ENCODE measurements at regions not wholly inside any gene's neighbourhood (a gene's known extent, or its start where the extent isn't known, plus 50 kb on each side); places are given as distances from the start of the nearest gene placed in this dataset.

- Histone ChIP-seq H3K36me3 (ENCODE audit: control insufficient read depth in 1 of 2, insufficient read depth in 2 of 2, low read length in 1 of 2) (no peaks in the 10 kb centered on the region), H3K4me1 (ENCODE audit: control insufficient read depth in 1 of 2, insufficient read depth in 2 of 2, low read length in 2 of 2) (no peaks in the 10 kb centered on the region), H3K27me3 (ENCODE audit: control insufficient read depth in 1 of 2, insufficient read depth in 2 of 2, low read length in 1 of 2) (no peaks in the 10 kb centered on the region), H3K27ac (ENCODE audit: low read depth in 1 of 2, low read length in 2 of 2) (no peak overlapping the region), H3K4me3 (ENCODE audit: low read length in 2 of 2) (no peak overlapping the region), H3K9me3 (ENCODE audit: control insufficient read depth, low read length) (no peaks in the 10 kb centered on the region)
- 75 to 84% methylated on average over 2 of the region's 2 CpGs for WGBS, 2 donors
- no peak for ATAC-seq (ENCODE audit: low FRiP score)
- intact Hi-C loops (cut with DNase I), result no loop called here
- no peak for DNase-seq
Measured at GRCh38 chr10:108450280-108450679, 1285.8 kb upstream of the SORCS1 start.

- Histone ChIP-seq H3K4me3 (ENCODE audit: low read length in 2 of 2) (no peak overlapping the region), H3K36me3 (ENCODE audit: control insufficient read depth in 1 of 2, insufficient read depth in 2 of 2, low read length in 1 of 2) (no peaks in the 10 kb centered on the region), H3K4me1 (ENCODE audit: control insufficient read depth in 1 of 2, insufficient read depth in 2 of 2, low read length in 2 of 2) (no peaks in the 10 kb centered on the region), H3K9me3 (ENCODE audit: control insufficient read depth, low read length) (no peaks in the 10 kb centered on the region), H3K27ac (ENCODE audit: low read depth in 1 of 2, low read length in 2 of 2) (no peak overlapping the region), H3K27me3 (ENCODE audit: control insufficient read depth in 1 of 2, insufficient read depth in 2 of 2, low read length in 1 of 2) (no peaks in the 10 kb centered on the region)
- intact Hi-C loops (cut with DNase I), result no loop called here
- ATAC-seq (ENCODE audit: low FRiP score) (no peak), DNase-seq (no peak)
- WGBS, 2 donors, result 84 to 86% methylated on average over 3 of the region's 3 CpGs
Measured at GRCh38 chr10:108445746-108446145, 1281.2 kb upstream of the SORCS1 start.

- Histone ChIP-seq H3K27ac (ENCODE audit: low read depth in 1 of 2, low read length in 2 of 2) (no peak overlapping the region), H3K27me3 (ENCODE audit: control insufficient read depth in 1 of 2, insufficient read depth in 2 of 2, low read length in 1 of 2) (no peaks in the 10 kb centered on the region), H3K4me3 (ENCODE audit: low read length in 2 of 2) (no peak overlapping the region), H3K36me3 (ENCODE audit: control insufficient read depth in 1 of 2, insufficient read depth in 2 of 2, low read length in 1 of 2) (no peaks in the 10 kb centered on the region), H3K9me3 (ENCODE audit: control insufficient read depth, low read length) (no peaks in the 10 kb centered on the region), H3K4me1 (ENCODE audit: control insufficient read depth in 1 of 2, insufficient read depth in 2 of 2, low read length in 2 of 2) (no peaks in the 10 kb centered on the region)
- intact Hi-C loops (cut with DNase I), result no loop called here
- DNase-seq, result no peak
- ATAC-seq (ENCODE audit: low FRiP score), result no peak
- 89 to 95% methylated on average over 2 of the region's 2 CpGs for WGBS, 2 donors
Measured at GRCh38 chr10:108443636-108444035, 1279.1 kb upstream of the SORCS1 start.

GRCh38 chr10:108439397-108439796, 1274.9 kb upstream of the SORCS1 start:
- WGBS, 2 donors, result 79 to 82% methylated on average over 1 of the region's 1 CpG
- DNase-seq (no peak), ATAC-seq (ENCODE audit: low FRiP score) (no peak)
- Histone ChIP-seq H3K4me3 (ENCODE audit: low read length in 2 of 2) (no peak overlapping the region), H3K4me1 (ENCODE audit: control insufficient read depth in 1 of 2, insufficient read depth in 2 of 2, low read length in 2 of 2) (no peaks in the 10 kb centered on the region), H3K27ac (ENCODE audit: low read depth in 1 of 2, low read length in 2 of 2) (no peak overlapping the region), H3K9me3 (ENCODE audit: control insufficient read depth, low read length) (no peaks in the 10 kb centered on the region), H3K36me3 (ENCODE audit: control insufficient read depth in 1 of 2, insufficient read depth in 2 of 2, low read length in 1 of 2) (no peaks in the 10 kb centered on the region), H3K27me3 (ENCODE audit: control insufficient read depth in 1 of 2, insufficient read depth in 2 of 2, low read length in 1 of 2) (no peaks in the 10 kb centered on the region)
- intact Hi-C loops (cut with DNase I), result no loop called here

GRCh38 chr10:108436096-108436495, 1271.6 kb upstream of the SORCS1 start:
- no peaks in the 10 kb centered on the region for H3K4me1 ChIP-seq (ENCODE audit: control insufficient read depth in 1 of 2, insufficient read depth in 2 of 2, low read length in 2 of 2)
- no peak overlapping the region for H3K27ac ChIP-seq (ENCODE audit: low read depth in 1 of 2, low read length in 2 of 2)
- DNase-seq (no peak), ATAC-seq (ENCODE audit: low FRiP score) (no peak)
- peaks cover 1% of the 10 kb centered on the region for H3K9me3 ChIP-seq (ENCODE audit: control insufficient read depth, low read length)
- intact Hi-C loops (cut with DNase I), result no loop called here
- H3K4me3 ChIP-seq (ENCODE audit: low read length in 2 of 2), result no peak overlapping the region
- H3K36me3 ChIP-seq (ENCODE audit: control insufficient read depth in 1 of 2, insufficient read depth in 2 of 2, low read length in 1 of 2), result no peaks in the 10 kb centered on the region
- H3K27me3 ChIP-seq (ENCODE audit: control insufficient read depth in 1 of 2, insufficient read depth in 2 of 2, low read length in 1 of 2), result no peaks in the 10 kb centered on the region
- WGBS, 2 donors, result 75 to 80% methylated on average over 6 of the region's 6 CpGs

GRCh38 chr10:108434559-108435252, 1270.2 kb upstream of the SORCS1 start:
- intact Hi-C loops (cut with DNase I), result no loop called here
- no peak for DNase-seq
- no peaks in the 10 kb centered on the region for H3K4me1 ChIP-seq (ENCODE audit: control insufficient read depth in 1 of 2, insufficient read depth in 2 of 2, low read length in 2 of 2)
- H3K27ac ChIP-seq (ENCODE audit: low read depth in 1 of 2, low read length in 2 of 2), result no peak overlapping the region
- H3K4me3 ChIP-seq (ENCODE audit: low read length in 2 of 2), result no peak overlapping the region
- no peaks in the 10 kb centered on the region for H3K27me3 ChIP-seq (ENCODE audit: control insufficient read depth in 1 of 2, insufficient read depth in 2 of 2, low read length in 1 of 2)
- ATAC-seq (ENCODE audit: low FRiP score), result no peak
- H3K36me3 ChIP-seq (ENCODE audit: control insufficient read depth in 1 of 2, insufficient read depth in 2 of 2, low read length in 1 of 2), result no peaks in the 10 kb centered on the region
- peaks cover 1% of the 10 kb centered on the region for H3K9me3 ChIP-seq (ENCODE audit: control insufficient read depth, low read length)
- WGBS, 2 donors, result 63 to 66% methylated on average over 3 of the region's 3 CpGs

- Histone ChIP-seq H3K4me1 (ENCODE audit: control insufficient read depth in 1 of 2, insufficient read depth in 2 of 2, low read length in 2 of 2) (no peaks in the 10 kb centered on the region), H3K27me3 (ENCODE audit: control insufficient read depth in 1 of 2, insufficient read depth in 2 of 2, low read length in 1 of 2) (no peaks in the 10 kb centered on the region), H3K4me3 (ENCODE audit: low read length in 2 of 2) (no peak overlapping the region), H3K9me3 (ENCODE audit: control insufficient read depth, low read length) (peaks cover 1% of the 10 kb centered on the region), H3K27ac (ENCODE audit: low read depth in 1 of 2, low read length in 2 of 2) (no peak overlapping the region), H3K36me3 (ENCODE audit: control insufficient read depth in 1 of 2, insufficient read depth in 2 of 2, low read length in 1 of 2) (no peaks in the 10 kb centered on the region)
- no peak for ATAC-seq (ENCODE audit: low FRiP score)
- intact Hi-C loops (cut with DNase I), result no loop called here
- no peak for DNase-seq
- WGBS, 2 donors, result 3 to 6% methylated on average over 5 of the region's 5 CpGs
Measured at GRCh38 chr10:108427146-108427545, 1262.6 kb upstream of the SORCS1 start.

- DNase-seq (no peak), ATAC-seq (ENCODE audit: low FRiP score) (no peak)
- no peaks in the 10 kb centered on the region for H3K9me3 ChIP-seq (ENCODE audit: control insufficient read depth, low read length)
- intact Hi-C loops (cut with DNase I), result no loop called here
- H3K36me3 ChIP-seq (ENCODE audit: control insufficient read depth in 1 of 2, insufficient read depth in 2 of 2, low read length in 1 of 2), result no peaks in the 10 kb centered on the region
- WGBS, 2 donors, result 25 to 43% methylated on average over 1 of the region's 1 CpG
- no peak overlapping the region for H3K27ac ChIP-seq (ENCODE audit: low read depth in 1 of 2, low read length in 2 of 2)
- no peak overlapping the region for H3K4me3 ChIP-seq (ENCODE audit: low read length in 2 of 2)
- H3K4me1 ChIP-seq (ENCODE audit: control insufficient read depth in 1 of 2, insufficient read depth in 2 of 2, low read length in 2 of 2), result no peaks in the 10 kb centered on the region
- no peaks in the 10 kb centered on the region for H3K27me3 ChIP-seq (ENCODE audit: control insufficient read depth in 1 of 2, insufficient read depth in 2 of 2, low read length in 1 of 2)
Measured at GRCh38 chr10:108425283-108425964, 1260.9 kb upstream of the SORCS1 start.

GRCh38 chr10:108424656-108425055, 1260.2 kb upstream of the SORCS1 start:
- no peaks in the 10 kb centered on the region for H3K4me1 ChIP-seq (ENCODE audit: control insufficient read depth in 1 of 2, insufficient read depth in 2 of 2, low read length in 2 of 2)
- no peak for ATAC-seq (ENCODE audit: low FRiP score)
- intact Hi-C loops (cut with DNase I), result no loop called here
- H3K4me3 ChIP-seq (ENCODE audit: low read length in 2 of 2), result no peak overlapping the region
- H3K36me3 ChIP-seq (ENCODE audit: control insufficient read depth in 1 of 2, insufficient read depth in 2 of 2, low read length in 1 of 2), result no peaks in the 10 kb centered on the region
- no peaks in the 10 kb centered on the region for H3K27me3 ChIP-seq (ENCODE audit: control insufficient read depth in 1 of 2, insufficient read depth in 2 of 2, low read length in 1 of 2)
- H3K27ac ChIP-seq (ENCODE audit: low read depth in 1 of 2, low read length in 2 of 2), result no peak overlapping the region
- 26 to 41% methylated on average over 1 of the region's 1 CpG for WGBS, 2 donors
- DNase-seq, result no peak
- H3K9me3 ChIP-seq (ENCODE audit: control insufficient read depth, low read length), result no peaks in the 10 kb centered on the region
